ENCODE measurements at regions not wholly inside any gene's neighbourhood (a gene's known extent, or its start where the extent isn't known, plus 50 kb on each side); places are given as distances from the start of the nearest gene placed in this dataset.

GRCh38 chrX:1027133-1027532 lies 185.3 kb downstream of the CRLF2 start:
- DNase-seq (ENCODE audit: low spot score) (no peak), ATAC-seq (no peak)
- no peaks in the 10 kb centered on the region for H3K4me1 Mint-ChIP-seq
- no peaks in the 10 kb centered on the region for H3K9me2 ChIP-seq (ENCODE audit: insufficient read depth)
- H3K79me2 ChIP-seq (replicated peaks; ENCODE audit: insufficient read depth): no peaks in the 10 kb centered on the region
- no peak overlapping the region for H2AFZ ChIP-seq
- H3K4me3 ChIP-seq: no peak overlapping the region
- TF ChIP-seq JUNB (IDR thresholded peaks at IDR 0.05; ENCODE audit: unreplicated experiment): no peak
- TF ChIP-seq STAT1 (IDR thresholded peaks at IDR 0.05; ENCODE audit: unreplicated experiment): no peak
- TF ChIP-seq, protein P1, sequence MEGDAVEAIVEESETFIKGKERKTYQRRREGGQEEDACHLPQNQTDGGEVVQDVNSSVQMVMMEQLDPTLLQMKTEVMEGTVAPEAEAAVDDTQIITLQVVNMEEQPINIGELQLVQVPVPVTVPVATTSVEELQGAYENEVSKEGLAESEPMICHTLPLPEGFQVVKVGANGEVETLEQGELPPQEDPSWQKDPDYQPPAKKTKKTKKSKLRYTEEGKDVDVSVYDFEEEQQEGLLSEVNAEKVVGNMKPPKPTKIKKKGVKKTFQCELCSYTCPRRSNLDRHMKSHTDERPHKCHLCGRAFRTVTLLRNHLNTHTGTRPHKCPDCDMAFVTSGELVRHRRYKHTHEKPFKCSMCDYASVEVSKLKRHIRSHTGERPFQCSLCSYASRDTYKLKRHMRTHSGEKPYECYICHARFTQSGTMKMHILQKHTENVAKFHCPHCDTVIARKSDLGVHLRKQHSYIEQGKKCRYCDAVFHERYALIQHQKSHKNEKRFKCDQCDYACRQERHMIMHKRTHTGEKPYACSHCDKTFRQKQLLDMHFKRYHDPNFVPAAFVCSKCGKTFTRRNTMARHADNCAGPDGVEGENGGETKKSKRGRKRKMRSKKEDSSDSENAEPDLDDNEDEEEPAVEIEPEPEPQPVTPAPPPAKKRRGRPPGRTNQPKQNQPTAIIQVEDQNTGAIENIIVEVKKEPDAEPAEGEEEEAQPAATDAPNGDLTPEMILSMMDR (conservative IDR thresholded peaks at IDR 0.05; ENCODE audit: low read depth in 2 of 2): no peak
- no peak for TF ChIP-seq ETS1 (IDR thresholded peaks at IDR 0.05)
- TF ChIP-seq, protein P2, sequence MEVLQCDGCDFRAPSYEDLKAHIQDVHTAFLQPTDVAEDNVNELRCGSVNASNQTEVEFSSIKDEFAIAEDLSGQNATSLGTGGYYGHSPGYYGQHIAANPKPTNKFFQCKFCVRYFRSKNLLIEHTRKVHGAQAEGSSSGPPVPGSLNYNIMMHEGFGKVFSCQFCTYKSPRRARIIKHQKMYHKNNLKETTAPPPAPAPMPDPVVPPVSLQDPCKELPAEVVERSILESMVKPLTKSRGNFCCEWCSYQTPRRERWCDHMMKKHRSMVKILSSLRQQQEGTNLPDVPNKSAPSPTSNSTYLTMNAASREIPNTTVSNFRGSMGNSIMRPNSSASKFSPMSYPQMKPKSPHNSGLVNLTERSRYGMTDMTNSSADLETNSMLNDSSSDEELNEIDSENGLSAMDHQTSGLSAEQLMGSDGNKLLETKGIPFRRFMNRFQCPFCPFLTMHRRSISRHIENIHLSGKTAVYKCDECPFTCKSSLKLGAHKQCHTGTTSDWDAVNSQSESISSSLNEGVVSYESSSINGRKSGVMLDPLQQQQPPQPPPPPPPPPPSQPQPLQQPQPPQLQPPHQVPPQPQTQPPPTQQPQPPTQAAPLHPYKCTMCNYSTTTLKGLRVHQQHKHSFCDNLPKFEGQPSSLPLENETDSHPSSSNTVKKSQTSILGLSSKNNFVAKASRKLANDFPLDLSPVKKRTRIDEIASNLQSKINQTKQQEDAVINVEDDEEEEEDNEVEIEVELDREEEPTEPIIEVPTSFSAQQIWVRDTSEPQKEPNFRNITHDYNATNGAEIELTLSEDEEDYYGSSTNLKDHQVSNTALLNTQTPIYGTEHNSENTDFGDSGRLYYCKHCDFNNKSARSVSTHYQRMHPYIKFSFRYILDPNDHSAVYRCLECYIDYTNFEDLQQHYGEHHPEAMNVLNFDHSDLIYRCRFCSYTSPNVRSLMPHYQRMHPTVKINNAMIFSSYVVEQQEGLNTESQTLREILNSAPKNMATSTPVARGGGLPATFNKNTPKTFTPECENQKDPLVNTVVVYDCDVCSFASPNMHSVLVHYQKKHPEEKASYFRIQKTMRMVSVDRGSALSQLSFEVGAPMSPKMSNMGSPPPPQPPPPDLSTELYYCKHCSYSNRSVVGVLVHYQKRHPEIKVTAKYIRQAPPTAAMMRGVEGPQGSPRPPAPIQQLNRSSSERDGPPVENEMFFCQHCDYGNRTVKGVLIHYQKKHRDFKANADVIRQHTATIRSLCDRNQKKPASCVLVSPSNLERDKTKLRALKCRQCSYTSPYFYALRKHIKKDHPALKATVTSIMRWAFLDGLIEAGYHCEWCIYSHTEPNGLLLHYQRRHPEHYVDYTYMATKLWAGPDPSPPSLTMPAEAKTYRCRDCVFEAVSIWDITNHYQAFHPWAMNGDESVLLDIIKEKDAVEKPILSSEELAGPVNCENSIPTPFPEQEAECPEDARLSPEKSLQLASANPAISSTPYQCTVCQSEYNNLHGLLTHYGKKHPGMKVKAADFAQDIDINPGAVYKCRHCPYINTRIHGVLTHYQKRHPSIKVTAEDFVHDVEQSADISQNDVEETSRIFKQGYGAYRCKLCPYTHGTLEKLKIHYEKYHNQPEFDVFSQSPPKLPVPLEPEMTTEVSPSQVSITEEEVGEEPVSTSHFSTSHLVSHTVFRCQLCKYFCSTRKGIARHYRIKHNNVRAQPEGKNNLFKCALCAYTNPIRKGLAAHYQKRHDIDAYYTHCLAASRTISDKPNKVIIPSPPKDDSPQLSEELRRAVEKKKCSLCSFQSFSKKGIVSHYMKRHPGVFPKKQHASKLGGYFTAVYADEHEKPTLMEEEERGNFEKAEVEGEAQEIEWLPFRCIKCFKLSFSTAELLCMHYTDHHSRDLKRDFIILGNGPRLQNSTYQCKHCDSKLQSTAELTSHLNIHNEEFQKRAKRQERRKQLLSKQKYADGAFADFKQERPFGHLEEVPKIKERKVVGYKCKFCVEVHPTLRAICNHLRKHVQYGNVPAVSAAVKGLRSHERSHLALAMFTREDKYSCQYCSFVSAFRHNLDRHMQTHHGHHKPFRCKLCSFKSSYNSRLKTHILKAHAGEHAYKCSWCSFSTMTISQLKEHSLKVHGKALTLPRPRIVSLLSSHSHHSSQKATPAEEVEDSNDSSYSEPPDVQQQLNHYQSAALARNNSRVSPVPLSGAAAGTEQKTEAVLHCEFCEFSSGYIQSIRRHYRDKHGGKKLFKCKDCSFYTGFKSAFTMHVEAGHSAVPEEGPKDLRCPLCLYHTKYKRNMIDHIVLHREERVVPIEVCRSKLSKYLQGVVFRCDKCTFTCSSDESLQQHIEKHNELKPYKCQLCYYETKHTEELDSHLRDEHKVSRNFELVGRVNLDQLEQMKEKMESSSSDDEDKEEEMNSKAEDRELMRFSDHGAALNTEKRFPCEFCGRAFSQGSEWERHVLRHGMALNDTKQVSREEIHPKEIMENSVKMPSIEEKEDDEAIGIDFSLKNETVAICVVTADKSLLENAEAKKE (CRISPR knock-in tag; IDR thresholded peaks at IDR 0.05): no peak
- no peak for TF ChIP-seq NANOG (IDR thresholded peaks at IDR 0.05; ENCODE audit: borderline replicate concordance)
- TF ChIP-seq POLR2AphosphoS5 (IDR thresholded peaks at IDR 0.05; ENCODE audit: low read depth): no peak
- TF ChIP-seq ZNF331 (CRISPR knock-in tag; IDR thresholded peaks at IDR 0.05; ENCODE audit: low read depth): no peak
- no peak for TF ChIP-seq EZH2phosphoT487 (IDR thresholded peaks at IDR 0.05; ENCODE audit: unreplicated experiment)
- no peak for TF ChIP-seq CREB1 (CRISPR knock-in tag; IDR thresholded peaks at IDR 0.05; ENCODE audit: low read depth)
- TF ChIP-seq EZH2 (IDR thresholded peaks at IDR 0.05; ENCODE audit: low read depth, unreplicated experiment): no peak
- no peak for TF ChIP-seq ZNF114 (CRISPR knock-in tag; IDR thresholded peaks at IDR 0.05)
- no peak for TF ChIP-seq REST (IDR thresholded peaks at IDR 0.05; ENCODE audit: unreplicated experiment)
- peaks cover 2% of the 10 kb centered on the region for H3K27me3 Mint-ChIP-seq (ENCODE audit: insufficient read depth, low read depth, poor library complexity)
- H4K20me1 ChIP-seq (replicated peaks; ENCODE audit: insufficient read depth): no peaks in the 10 kb centered on the region
- H3F3A ChIP-seq (replicated peaks; ENCODE audit: low read depth): no peaks in the 10 kb centered on the region
- no peak overlapping the region for H3K27ac ChIP-seq (ENCODE audit: low read depth)
- peaks cover 47% of the 10 kb centered on the region for H3K36me3 Mint-ChIP-seq (ENCODE audit: low read depth)
- H3K27ac Mint-ChIP-seq: no peak overlapping the region
- H3K27me3 ChIP-seq (ENCODE audit: insufficient read depth): no peaks in the 10 kb centered on the region
- H3K36me3 ChIP-seq (ENCODE audit: insufficient read depth): no peaks in the 10 kb centered on the region
- H3K9me3 Mint-ChIP-seq: peaks cover 71% of the 10 kb centered on the region
- no peak overlapping the region for H3K4me2 ChIP-seq
- H3K4me3 Mint-ChIP-seq: no peak overlapping the region
- H3K4me1 ChIP-seq (ENCODE audit: insufficient read depth): no peaks in the 10 kb centered on the region

All from GM23338 (cell line).